ENCODE measurements at regions not wholly inside any gene's neighbourhood (a gene's known extent, or its start where the extent isn't known, plus 50 kb on each side); places are given as distances from the start of the nearest gene placed in this dataset.

GRCh38 chr2:128491692-128492244, 173.1 kb upstream of the HS6ST1 start:
- Histone ChIP-seq H3K4me3 (no peak overlapping the region), H3K27me3 (no peaks in the 10 kb centered on the region), H2AFZ (replicated peaks) (peak overlapping the region; percentile 37), H3K4me1 (peaks cover 17% of the 10 kb centered on the region), H3K9me3 (ENCODE audit: low read depth) (no peaks in the 10 kb centered on the region), H3F3A (ENCODE audit: low read depth) (peaks cover 9% of the 10 kb centered on the region), H3K9ac (no peak overlapping the region), H3K4me2 (no peak overlapping the region), H3K36me3 (no peaks in the 10 kb centered on the region), H3K27ac (no peak overlapping the region), H3K79me2 (ENCODE audit: low read depth) (no peaks in the 10 kb centered on the region), H4K20me1 (ENCODE audit: low read depth) (no peaks in the 10 kb centered on the region)
- Mint-ChIP-seq H3K4me1 (peaks cover 46% of the 10 kb centered on the region), H3K36me3 (no peaks in the 10 kb centered on the region), H3K9me3 (no peaks in the 10 kb centered on the region), H3K27ac (peak overlapping the region; percentile 12), H3K27me3 (ENCODE audit: insufficient read depth, low read depth) (peaks cover 4% of the 10 kb centered on the region), H3K4me3 (no peak overlapping the region)
- TF ChIP-seq CTCF (IDR thresholded peaks at IDR 0.05) (no peak), EZH2 (IDR thresholded peaks at IDR 0.05) (no peak), EZH2phosphoT487 (IDR thresholded peaks at IDR 0.05) (no peak)
- DNase-seq (ENCODE audit: low spot score): no peak

DNA sequence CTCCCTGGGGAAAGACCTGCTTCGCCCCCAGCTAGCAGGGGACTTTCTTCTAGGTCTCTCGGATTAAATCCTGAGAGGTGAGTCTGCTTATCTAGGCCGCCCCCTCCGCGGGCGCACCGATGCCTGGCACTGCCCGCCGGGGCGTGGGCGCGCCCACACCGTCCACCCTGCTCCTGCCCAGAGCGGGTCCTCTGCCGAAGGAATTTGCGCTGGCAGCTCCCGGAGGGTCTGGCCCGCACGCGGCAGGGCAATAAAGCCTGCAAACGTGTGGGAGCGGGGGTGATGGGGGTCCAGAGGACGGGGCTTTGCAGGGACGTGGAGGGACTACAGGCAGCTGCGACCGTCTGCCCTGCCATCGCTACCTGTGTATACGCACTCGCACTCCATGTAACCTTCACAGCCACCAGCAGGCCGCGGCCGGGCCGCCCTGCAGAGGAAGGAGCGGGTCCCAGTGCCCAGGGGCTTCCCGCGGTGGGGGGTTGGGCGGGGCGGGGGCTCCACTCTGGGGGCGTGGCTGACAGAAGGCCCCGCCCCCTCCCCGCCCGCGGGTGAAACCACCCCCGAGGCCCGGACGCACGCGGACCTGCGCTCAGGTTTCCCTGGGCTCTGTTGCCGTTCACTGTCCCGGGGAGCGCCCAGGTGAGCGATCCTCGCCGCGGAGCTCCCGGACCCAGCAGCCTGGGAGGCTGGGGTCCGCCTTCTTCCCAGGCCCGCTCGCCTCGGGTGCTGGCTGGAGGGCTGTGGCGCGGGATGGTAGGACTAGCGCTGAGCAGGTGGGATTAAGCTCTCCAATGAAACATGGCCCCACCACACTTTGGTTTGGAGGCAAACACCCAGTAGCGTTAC, 174.5 kb upstream of the HS6ST1 start:
- Mint-ChIP-seq H3K27ac (no peak overlapping the region), H3K36me3 (no peaks in the 10 kb centered on the region), H3K9me3 (no peaks in the 10 kb centered on the region), H3K4me1 (peaks cover 39% of the 10 kb centered on the region), H3K27me3 (ENCODE audit: insufficient read depth, low read depth) (peaks cover 4% of the 10 kb centered on the region), H3K4me3 (no peak overlapping the region)
- H3K36me3 ChIP-seq: no peaks in the 10 kb centered on the region
- no peak overlapping the region for H3K9ac ChIP-seq
- H3K4me2 ChIP-seq: no peak overlapping the region
- no peaks in the 10 kb centered on the region for H4K20me1 ChIP-seq (ENCODE audit: low read depth)
- peaks cover 17% of the 10 kb centered on the region for H3K4me1 ChIP-seq
- H3K9me3 ChIP-seq (ENCODE audit: low read depth): no peaks in the 10 kb centered on the region
- H2AFZ ChIP-seq (replicated peaks): no peak overlapping the region
- H3K27me3 ChIP-seq: no peaks in the 10 kb centered on the region
- H3K79me2 ChIP-seq (ENCODE audit: low read depth): no peaks in the 10 kb centered on the region
- H3F3A ChIP-seq (ENCODE audit: low read depth): peaks cover 9% of the 10 kb centered on the region
- no peak overlapping the region for H3K4me3 ChIP-seq
- TF ChIP-seq EZH2phosphoT487 (IDR thresholded peaks at IDR 0.05): no peak
- TF ChIP-seq EZH2 (IDR thresholded peaks at IDR 0.05): no peak
- no peak for TF ChIP-seq CTCF (IDR thresholded peaks at IDR 0.05)
- DNase-seq (ENCODE audit: low spot score): no peak
- H3K27ac ChIP-seq: no peak overlapping the region

DNA sequence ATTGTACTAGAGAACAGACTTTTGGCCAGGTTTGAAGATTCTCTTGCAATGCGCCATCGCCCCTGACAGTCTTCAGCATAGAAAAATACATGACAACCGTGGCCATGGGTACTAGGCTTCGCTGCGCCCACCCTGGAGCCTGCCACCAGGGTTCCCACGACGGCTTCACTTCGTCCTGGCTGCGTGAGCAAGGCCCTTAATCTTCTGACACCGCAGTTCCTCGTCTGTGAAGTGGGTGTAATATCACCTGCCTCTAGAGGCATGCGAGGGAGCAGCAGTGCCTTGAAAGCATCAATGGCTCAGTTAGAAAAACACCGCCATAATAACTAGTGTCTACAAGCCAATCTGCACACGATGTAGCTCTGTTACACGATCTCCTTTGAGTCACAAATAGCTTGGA, 175.2 kb upstream of the HS6ST1 start:
- Histone ChIP-seq H3K27me3 (no peaks in the 10 kb centered on the region), H3F3A (ENCODE audit: low read depth) (peaks cover 9% of the 10 kb centered on the region), H3K9me3 (ENCODE audit: low read depth) (no peaks in the 10 kb centered on the region), H3K4me1 (peaks cover 17% of the 10 kb centered on the region), H3K27ac (no peak overlapping the region), H4K20me1 (ENCODE audit: low read depth) (no peaks in the 10 kb centered on the region), H3K36me3 (no peaks in the 10 kb centered on the region), H2AFZ (replicated peaks) (no peak overlapping the region), H3K4me2 (no peak overlapping the region), H3K79me2 (ENCODE audit: low read depth) (no peaks in the 10 kb centered on the region), H3K4me3 (no peak overlapping the region), H3K9ac (no peak overlapping the region)
- Mint-ChIP-seq H3K36me3 (no peaks in the 10 kb centered on the region), H3K4me1 (peaks cover 32% of the 10 kb centered on the region), H3K27ac (no peak overlapping the region), H3K27me3 (ENCODE audit: insufficient read depth, low read depth) (peaks cover 4% of the 10 kb centered on the region), H3K9me3 (no peaks in the 10 kb centered on the region), H3K4me3 (no peak overlapping the region)
- TF ChIP-seq EZH2 (IDR thresholded peaks at IDR 0.05) (no peak), CTCF (IDR thresholded peaks at IDR 0.05) (no peak), EZH2phosphoT487 (IDR thresholded peaks at IDR 0.05) (no peak)
- DNase-seq (ENCODE audit: low spot score): no peak

All from neural progenitor cell (in vitro differentiated cells).